Fibroblast of skin of left quadriceps (primary cell): ENCODE measurements at regions not wholly inside any gene's neighbourhood (a gene's known extent, or its start where the extent isn't known, plus 50 kb on each side); places are given as distances from the start of the nearest gene placed in this dataset.
"Not testable (repeated sequence)": the region's sequence is repeated elsewhere in the genome, so short reads cannot be mapped to it uniquely, and the experiment has no call there.

ENCODE experiments used
- DNase-seq, 2 experiments: peaks; one replicate each; pipeline ENCODE4 v3.0.0-alpha.2; 2013; ENCODE audit warnings: low read depth in 2 of 2

GRCh38 chr21:23613014-23613413 is 1994.3 kb downstream of the MRPL39 start:
- no peak for DNase-seq

- DNase-seq = no peak
Measured at GRCh38 chr21:23612210-23612609, 1995.1 kb downstream of the MRPL39 start.

- DNase-seq = no peak
Measured at GRCh38 chr21:23607782-23608431, 1999.4 kb downstream of the MRPL39 start.

- no peak for DNase-seq
Measured at GRCh38 chr21:23601549-23601948, 2005.7 kb downstream of the MRPL39 start.

GRCh38 chr21:23593582-23593981 is 2013.7 kb downstream of the MRPL39 start:
- DNase-seq = no peak

GRCh38 chr21:23585419-23585818 is 2021.9 kb downstream of the MRPL39 start:
- DNase-seq = no peak

- DNase-seq = no peak
Measured at GRCh38 chr21:23579573-23579972, 2027.7 kb downstream of the MRPL39 start.

GRCh38 chr21:23578027-23578426 is 2029.3 kb downstream of the MRPL39 start:
- no peak for DNase-seq

GRCh38 chr21:23574932-23575331 is 2032.3 kb downstream of the MRPL39 start:
- DNase-seq = no peak

GRCh38 chr21:23548924-23549323 is 2058.4 kb downstream of the MRPL39 start:
- DNase-seq = not testable (repeated sequence)

GRCh38 chr21:23543333-23543732 is 2063.9 kb downstream of the MRPL39 start:
- no peak for DNase-seq

GRCh38 chr21:23542097-23542496 is 2065.2 kb downstream of the MRPL39 start:
- DNase-seq = no peak

GRCh38 chr21:23541571-23541970 is 2065.7 kb downstream of the MRPL39 start:
- no peak for DNase-seq

- no peak for DNase-seq
Measured at GRCh38 chr21:23534850-23535249, 2072.4 kb downstream of the MRPL39 start.

GRCh38 chr21:23531444-23531843 is 2075.8 kb downstream of the MRPL39 start:
- DNase-seq = no peak

- no peak for DNase-seq
Measured at GRCh38 chr21:23524685-23525084, 2082.6 kb downstream of the MRPL39 start.

- DNase-seq = no peak
Measured at GRCh38 chr21:23522751-23523150, 2084.5 kb downstream of the MRPL39 start.

GRCh38 chr21:23507501-23507900 is 2099.8 kb downstream of the MRPL39 start:
- DNase-seq = no peak

- no peak for DNase-seq
Measured at GRCh38 chr21:23496729-23497128, 2110.6 kb downstream of the MRPL39 start.

GRCh38 chr21:23488245-23488644 is 2119.0 kb downstream of the MRPL39 start:
- DNase-seq = no peak

- no peak for DNase-seq
Measured at GRCh38 chr21:23480591-23481270, 2126.6 kb downstream of the MRPL39 start.

- no peak for DNase-seq
Measured at GRCh38 chr21:23478381-23478780, 2128.9 kb downstream of the MRPL39 start.
